Midbrain (tissue), 1 donor: ENCODE measurements at regions not wholly inside any gene's neighbourhood (a gene's known extent, or its start where the extent isn't known, plus 50 kb on each side); places are given as distances from the start of the nearest gene placed in this dataset.
A peak's percentile ranks its signal among the peaks of the same experiment; 100 is the strongest.

Experiments
- DNase-seq: peaks from one replicate; lab custom pipeline; 2025; lab: John Stamatoyannopoulos, UW

DNA sequence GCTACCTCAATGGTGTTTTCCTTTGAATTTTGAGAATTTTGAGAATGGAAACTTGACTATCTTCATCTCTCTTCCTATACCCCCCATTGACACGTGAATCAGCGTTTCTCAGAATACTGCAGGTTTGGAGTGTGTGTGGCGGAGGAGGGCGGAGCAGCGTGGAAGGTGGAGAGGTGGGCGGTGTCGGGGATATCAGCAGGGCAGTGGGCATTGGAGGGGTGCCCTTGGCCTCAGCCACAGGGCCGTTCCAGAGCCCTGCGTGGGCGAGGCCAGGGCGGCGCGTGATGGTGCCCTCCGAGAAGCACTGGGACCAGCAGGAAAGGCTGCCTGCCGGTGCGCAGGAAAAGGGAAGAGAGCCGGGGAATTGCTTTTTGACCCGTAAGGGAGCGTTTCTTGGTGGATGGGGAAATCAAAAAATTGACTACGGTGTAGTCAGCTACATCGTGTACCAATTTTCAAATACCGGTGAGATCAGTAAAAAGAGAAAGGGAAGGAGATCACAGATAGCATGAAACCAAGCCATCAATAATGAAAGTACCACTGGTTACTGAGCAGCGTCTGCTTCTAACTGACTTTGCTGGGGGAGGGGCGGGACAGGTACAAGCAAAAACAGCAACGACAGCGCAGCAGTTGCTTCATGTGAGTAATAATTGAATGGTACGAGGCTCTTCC lies 82.7 kb upstream of the DUSP22 start:
- DNase-seq = no peak

DNA sequence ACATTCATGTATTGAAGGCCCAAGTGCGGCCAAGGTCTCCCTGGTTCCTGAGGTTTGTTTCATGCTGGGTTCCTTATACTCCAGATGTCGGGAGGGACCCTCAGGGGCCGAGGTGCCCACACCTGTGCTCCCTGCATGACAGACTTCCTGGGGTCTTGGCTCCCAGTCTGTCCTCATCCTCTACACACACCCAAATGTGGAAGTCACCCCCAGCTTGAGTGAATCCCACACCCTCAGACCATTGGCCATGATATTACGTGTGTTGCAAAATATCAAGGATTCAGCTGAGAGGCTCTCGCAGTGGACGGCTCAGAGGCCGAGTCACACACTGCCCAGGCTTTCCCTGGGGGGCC lies 82.2 kb upstream of the DUSP22 start:
- no peak for DNase-seq

DNA sequence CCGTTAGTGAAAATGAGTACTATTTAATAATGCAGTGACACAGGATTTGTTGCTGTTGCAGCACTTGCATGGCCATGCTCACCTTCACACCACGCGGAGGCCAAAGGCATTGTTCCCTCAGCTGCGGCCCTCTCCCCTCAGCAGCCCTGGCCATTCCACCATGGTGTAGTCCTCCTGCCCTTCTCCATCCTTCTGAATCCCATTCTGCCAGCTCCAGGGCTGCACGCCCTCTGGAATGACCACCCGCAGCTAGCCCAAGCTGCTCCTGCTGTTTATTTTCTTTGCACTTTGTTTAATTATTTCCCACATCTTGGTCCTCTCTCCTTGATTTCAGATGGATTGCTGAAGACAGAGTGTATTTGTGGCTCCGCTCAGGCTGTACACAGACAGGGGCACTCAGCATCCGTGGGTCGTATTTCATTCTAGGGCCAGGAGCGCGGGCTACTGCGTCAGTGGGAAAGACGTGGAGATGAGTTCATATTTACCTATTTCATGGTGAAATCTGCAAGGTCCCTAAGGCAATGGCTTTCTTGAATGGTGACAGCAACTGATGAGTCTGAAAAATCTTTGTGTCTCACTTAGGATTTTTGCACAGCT lies 81.4 kb upstream of the DUSP22 start:
- no peak for DNase-seq

DNA sequence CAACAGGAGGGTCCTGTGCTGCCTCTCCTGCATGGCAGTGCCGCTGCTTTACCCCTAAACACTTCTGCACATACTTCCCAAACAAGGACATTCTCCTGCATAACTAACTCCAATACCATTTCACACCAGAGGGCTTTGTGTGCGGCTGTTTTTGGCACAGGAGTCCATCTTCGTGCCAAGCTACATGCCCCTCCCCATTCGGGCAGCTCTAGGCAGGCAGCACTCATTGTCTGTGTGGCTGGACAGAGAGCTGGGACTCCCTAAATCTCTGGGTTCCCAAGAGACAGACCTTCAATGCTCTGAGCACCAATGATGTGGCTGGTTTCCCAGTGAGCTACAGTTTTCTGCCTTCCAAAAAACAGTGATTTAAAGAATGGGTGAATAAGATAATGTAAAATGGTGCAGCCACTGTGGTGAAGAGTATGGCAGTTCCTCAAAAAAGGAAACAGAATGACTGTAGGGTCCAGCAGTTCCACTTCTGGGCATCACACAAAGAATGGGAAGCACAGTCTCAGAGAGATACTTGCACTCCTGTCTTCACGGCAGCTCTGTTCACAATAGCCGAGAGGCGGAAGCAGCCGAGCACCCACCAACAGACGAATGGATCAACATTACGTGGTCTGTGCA lies 80.3 kb upstream of the DUSP22 start:
- no peak for DNase-seq

DNA sequence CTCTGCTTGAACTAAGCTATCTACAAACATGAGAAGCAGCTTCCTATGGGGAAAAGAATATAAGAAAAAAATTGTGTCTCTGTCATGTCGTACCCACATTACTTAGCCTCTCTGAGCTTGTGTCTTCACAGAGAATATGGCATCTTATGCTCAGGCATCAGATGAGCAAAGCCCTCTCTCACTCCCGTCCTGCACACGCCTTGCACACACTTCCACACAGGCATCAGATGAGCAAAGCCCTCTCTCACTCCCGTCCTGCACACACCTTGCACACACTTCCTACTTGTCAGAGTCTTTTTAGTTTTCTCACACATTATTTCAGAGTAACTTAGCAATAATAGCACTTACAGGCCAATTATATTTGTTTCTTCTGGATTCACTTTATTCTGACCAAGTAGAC lies 79.0 kb upstream of the DUSP22 start:
- DNase-seq = no peak

DNA sequence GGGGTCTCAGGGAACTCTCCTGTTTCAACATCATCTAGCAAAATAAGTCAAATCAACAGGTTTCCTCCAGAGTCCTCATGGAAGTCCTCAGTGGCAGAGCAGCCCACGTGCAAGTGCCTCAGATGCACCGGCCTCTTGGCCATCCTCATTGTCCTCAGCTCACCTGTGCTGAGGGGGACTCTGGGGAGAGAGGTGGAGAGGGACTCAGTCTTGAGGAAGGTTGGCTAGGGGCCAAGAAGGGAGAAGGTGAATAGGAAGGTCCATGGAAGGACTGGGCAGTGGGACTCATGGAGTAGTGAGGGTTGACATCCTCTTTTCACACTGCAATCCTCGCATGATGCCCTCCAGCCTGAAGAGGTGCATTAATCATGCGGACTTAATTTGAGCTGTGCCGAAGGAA lies 77.9 kb upstream of the DUSP22 start:
- no peak for DNase-seq

DNA sequence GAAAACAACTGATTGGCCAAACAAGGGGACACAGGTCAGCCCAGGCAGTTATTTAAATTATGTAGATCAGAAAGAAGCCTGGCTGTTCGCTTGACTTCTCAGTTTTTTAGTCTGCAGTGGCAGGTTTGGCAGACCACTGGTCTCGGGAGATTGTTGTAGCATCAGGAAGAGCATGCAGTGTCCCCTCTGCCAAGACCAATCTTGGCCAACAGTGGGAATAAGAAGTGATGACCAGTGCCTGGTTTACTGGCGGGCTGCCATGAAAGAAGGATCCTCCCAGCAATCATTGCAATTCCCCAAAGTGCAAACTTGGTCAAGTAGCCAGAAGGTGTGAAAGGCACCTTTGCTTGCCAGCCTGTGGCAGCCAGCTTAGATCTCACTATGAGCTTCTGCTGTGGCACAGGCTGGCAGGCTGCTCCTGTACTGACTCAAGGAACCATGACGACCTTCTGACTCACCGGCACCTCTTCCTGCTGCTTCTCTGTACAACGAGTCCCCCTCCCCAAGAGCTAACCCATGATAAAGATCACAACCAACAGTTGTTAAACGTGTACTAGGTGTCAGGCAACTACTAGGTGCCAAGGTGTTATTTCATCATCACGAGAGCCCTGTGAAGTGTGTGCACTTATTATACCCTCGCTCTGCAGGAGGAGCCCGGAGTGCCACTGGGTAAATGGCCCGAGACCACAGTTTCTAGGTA lies 76.8 kb upstream of the DUSP22 start:
- DNase-seq = no peak

GRCh38 chr6:217048-217659 lies 75.1 kb upstream of the DUSP22 start:
- DNase-seq = no peak

DNA sequence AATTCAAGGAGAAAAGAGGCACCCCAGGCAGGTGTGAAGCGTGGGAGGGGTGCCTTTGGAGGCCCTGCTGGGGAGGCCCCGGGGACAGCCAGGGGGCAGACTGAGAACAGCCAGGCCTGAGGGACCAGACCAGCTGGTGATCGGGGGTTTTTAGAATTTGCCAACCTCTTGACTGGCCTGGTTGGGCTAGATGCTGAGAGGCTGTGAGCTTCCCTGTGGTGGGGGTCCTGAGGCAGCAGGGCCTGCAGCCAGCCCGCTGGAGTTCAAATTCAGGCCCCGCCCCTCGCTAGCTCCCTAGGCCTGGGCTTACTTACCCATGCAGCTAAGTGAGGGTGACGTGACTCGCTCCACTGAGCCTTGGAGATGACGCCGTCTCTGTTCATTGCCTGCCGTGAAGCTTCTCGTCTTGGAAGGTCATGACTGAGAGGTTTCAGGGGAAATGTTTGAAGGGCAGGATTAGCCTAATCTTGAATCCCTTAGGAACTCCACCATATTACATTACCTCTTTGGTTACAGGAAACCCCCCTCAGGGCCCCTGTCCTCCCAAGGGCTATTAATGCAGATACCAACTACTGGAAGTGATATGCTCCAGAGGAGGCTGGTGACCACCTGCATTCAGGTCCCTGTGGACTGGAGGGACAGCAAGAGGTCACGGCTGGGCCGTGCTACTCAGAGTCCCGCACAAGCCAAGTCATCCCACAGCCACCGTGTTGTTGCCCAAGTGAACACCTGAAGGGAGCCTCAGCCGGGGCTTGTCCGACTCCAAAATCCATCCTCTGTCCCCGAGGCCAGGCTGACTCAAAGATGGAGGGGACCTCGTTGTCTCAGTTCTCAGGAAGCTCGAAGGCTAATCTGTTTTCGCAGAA lies 73.9 kb upstream of the DUSP22 start:
- no peak for DNase-seq

DNA sequence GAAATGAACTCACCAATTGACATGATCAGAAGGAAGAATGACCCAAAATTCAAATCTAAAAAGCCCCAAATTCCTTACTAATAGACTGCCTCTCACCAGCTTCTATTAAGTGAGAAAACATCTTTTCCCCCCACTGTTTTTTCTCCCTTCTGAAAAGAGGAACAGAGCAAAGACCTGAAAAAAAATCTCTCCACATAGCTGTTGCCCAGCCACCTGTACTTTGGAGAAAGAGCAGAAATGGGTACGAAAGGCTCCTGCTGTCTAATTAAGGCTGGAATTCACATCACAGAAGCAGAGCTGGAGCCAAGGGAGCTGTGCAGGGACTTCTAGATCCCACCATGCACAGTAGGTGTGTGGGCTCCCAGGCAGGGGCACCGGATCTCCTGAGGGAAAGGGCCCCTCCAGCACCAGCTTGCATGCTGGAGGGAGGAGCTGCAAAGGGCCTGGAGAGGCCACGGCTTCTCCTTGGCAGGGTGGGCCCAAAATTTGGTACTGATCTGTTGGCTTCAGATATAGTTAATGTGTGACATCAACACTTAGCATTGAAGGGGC lies 73.2 kb upstream of the DUSP22 start:
- DNase-seq = no peak

DNA sequence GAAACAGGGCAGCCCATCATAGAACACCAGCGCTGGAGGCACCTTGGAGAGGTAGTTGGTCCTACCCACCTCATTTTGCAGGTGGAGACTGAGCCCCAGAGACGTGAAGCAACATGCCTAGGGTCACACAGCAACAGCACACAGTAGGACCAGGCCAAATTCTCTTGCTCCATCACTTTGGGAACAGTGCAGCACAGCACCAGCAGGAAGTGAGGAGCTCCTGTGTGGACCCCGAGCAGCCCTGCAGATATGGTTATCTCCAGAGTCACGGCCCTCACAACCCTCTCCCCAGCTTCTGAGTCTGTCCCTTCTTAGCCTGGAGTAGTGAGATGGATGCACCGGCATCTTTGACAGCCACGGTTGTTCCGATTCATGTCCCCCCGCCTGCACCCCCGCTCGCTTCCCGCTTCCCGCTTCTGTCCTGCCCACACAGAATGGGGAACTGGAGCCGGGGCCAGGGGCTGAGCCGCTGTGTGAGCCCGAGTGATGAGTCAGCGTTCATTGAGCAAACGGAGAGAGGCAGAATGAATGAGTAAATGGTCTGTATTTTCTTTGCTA lies 72.6 kb upstream of the DUSP22 start:
- peak; percentile 40 for DNase-seq

DNA sequence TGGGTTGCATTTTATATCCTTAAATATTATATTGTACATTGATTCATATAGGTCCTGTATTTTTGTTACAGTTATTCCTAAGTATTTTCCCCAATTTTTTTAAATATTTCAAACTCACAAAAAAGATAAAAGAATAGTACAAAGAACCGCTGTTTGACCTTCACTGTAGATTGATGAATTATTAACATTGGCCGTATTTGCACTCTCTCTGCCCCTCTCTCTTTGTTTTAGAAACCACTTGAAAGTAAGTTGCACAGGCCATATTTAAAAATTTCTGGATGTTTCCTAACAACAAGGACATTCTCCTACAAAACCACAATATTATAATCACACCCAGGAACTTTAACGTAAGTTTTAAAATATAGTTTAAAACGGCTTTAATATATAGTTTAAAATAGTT lies 72.0 kb upstream of the DUSP22 start:
- DNase-seq = no peak

GRCh38 chr6:220721-221475 lies 71.4 kb upstream of the DUSP22 start:
- no peak for DNase-seq

GRCh38 chr6:221531-222349 lies 70.5 kb upstream of the DUSP22 start:
- DNase-seq = no peak

DNA sequence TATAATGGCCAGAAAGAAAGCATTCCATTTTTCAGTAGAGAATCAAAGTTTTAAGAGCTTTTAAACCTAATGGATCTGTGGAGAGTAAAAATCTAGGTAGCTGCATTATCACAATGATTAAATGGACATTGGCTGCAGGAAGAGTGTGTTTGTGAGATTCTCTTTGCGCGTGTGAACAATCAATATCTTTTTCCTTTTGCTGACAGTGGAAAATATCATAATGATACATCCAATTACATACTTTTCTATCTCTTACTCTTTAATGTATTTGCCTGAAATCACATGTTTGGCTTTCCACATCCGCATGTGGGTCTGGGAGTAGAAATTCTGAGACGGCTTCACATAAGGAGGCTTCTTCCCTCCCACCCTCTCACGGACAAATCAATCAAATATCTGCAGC lies 69.8 kb upstream of the DUSP22 start:
- no peak for DNase-seq

DNA sequence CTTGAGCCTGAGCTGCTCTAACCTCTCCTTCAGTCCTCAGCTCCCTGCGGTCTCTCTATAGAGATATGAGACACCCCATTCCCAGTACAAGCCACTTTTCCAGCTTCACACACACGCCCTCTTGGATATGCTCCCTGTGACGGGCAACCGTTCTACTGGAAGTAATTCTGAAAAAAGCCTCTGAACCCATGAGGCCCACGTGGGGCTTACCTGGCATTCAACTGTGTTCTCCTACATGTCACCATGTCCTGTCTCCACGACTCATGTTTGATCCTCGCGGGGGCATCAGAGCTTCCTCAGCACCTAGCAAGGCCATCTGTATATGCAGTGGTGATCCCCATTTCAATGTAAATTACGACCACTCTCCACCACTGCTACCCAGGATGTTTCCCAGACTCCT lies 69.2 kb upstream of the DUSP22 start:
- DNase-seq = no peak

DNA sequence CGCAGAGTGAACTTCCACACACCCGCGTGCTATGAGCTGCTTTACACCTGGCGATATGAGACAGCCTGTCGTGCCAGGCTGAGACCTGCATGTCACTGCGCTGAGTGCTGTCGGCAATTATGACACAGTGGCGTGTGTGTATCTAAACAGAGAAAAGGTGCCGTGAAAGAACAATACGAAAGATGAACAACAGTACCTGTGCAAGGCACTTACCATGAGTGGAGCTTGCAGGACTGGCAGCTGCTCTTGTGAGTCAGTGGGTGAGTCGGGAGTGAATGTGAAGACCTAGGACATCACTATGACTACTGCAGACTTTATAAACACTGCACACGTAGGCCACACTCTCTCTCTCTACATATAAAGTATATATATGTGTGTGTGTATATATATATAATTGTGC lies 68.5 kb upstream of the DUSP22 start:
- no peak for DNase-seq

DNA sequence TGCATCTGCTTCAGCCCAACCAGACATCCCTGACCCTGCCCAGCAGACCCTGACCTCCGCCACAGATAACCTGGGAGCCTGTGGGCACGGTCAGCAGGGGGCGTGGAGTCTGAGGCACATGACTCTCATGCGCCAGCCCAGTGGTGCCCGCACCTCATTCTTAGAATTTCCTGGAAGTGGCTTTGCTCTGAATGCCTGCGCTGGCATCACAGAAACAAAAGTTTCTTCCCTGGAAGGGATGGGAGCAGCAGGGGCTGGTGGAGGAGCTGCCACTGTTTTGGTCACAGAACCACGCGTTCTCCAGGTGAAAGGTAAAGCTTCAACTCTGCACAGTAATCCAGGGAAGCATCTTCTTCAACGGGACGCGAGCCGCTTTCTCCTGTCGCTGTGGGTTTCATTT lies 67.9 kb upstream of the DUSP22 start:
- no peak for DNase-seq

DNA sequence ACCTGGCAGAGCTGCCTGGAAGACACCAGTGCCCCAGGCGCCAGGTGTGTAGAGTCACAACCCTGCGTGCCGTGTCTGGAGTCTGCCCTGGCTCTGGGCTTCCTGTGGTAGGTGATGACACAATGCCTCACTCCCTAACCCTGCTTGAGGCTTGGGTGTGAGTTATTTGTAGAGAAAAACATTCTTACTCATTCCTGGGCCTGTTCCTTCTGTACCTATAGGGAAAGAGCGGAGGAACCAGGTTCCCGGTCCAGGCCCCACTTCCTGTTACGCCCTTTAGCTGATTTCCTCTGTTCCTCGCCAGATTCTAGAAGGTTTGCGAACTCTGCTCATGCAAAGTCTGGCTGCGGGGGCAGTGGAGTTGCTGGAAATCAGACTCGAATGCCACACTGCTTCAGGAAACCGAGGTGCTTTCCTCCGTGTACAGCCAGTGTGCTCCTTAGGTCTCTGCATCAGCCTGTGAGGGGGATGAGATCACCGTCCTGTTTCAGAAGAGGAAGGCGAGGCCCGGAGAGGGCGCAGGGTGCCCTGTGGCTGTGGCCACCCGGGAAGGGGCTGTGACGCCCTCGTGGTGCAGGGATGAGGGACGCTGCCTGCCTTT lies 67.1 kb upstream of the DUSP22 start:
- DNase-seq = no peak
